Ectodermal cell (in vitro differentiated cells): ENCODE measurements at regions not wholly inside any gene's neighbourhood (a gene's known extent, or its start where the extent isn't known, plus 50 kb on each side); places are given as distances from the start of the nearest gene placed in this dataset.
"Not testable (repeated sequence)": the region's sequence is repeated elsewhere in the genome, so short reads cannot be mapped to it uniquely, and the experiment has no call there.

Experiments
- H3K27ac ChIP-seq: 2 replicates; pipeline ENCODE4 v1.7.0; 2013; ENCODE audit warnings: mild to moderate bottlenecking, low read depth, low read length; ENCODE audit not compliant: insufficient read depth, poor library complexity, severe bottlenecking
- H3K27me3 ChIP-seq: 2 replicates; pipeline ENCODE4 v1.7.0; 2013; ENCODE audit warnings: mild to moderate bottlenecking, low read length; ENCODE audit not compliant: insufficient read depth, control insufficient read depth, poor library complexity, severe bottlenecking
- H3K36me3 ChIP-seq: one replicate; pipeline ENCODE4 v1.7.0; 2013; ENCODE audit warnings: low read length; ENCODE audit not compliant: control insufficient read depth, insufficient read depth
- H3K4me1 ChIP-seq: one replicate; pipeline ENCODE4 v1.7.0; 2013; ENCODE audit warnings: low read length; ENCODE audit not compliant: control insufficient read depth, insufficient read depth
- H3K4me3 ChIP-seq: 2 replicates; pipeline ENCODE4 v1.7.0; 2013; ENCODE audit warnings: low read depth, low read length, control low read depth; ENCODE audit not compliant: insufficient read depth
- H3K9me3 ChIP-seq: 2 replicates; pipeline ENCODE4 v1.7.0; 2013; ENCODE audit warnings: mild to moderate bottlenecking, low read length, moderate library complexity; ENCODE audit not compliant: control insufficient read depth
- WGBS, 2 experiments: methylation state at CpG; one replicate each; pipeline ENCODE4 v1.1.7; 2013; ENCODE audit warnings: missing lambda C conversion rate in 2 of 2; 5-methylcytosine and 5-hydroxymethylcytosine counted together

GRCh38 chr3:182135056-182135455 lies 423.3 kb downstream of the SOX2 start:
- Histone ChIP-seq H3K27ac (no peak overlapping the region), H3K4me3 (no peak overlapping the region), H3K27me3 (no peaks in the 10 kb centered on the region), H3K4me1 (no peaks in the 10 kb centered on the region), H3K36me3 (no peaks in the 10 kb centered on the region), H3K9me3 (no peaks in the 10 kb centered on the region)
- 96% methylated on average over 2 of the region's 2 CpGs for WGBS, 2 experiments

GRCh38 chr3:182136008-182136910 lies 424.5 kb downstream of the SOX2 start:
- no peak overlapping the region for H3K4me3 ChIP-seq
- WGBS, 2 experiments = 78 to 96% methylated on average over 5 to 6 of the region's 6 CpGs

DNA sequence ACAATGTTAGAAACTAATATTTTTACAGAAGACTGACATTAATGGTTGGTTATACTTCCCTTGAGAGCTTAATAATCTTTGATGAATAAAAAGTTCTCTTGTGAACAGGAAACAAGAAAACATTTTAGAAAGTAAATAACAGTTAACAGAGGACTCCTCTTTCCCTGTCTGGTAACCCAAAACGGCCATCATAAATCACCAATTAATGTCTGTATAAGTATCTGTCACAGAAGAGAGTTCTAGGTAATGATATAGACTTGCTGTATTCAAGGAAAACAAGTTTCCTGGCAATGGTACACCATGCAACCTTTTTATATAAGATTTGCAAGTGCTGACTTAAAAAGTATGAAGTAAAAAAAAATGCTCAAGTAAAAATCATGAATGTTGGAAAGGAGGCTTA lies 426.7 kb downstream of the SOX2 start:
- H3K4me3 ChIP-seq = no peak overlapping the region
- no peaks in the 10 kb centered on the region for H3K36me3 ChIP-seq
- no peaks in the 10 kb centered on the region for H3K9me3 ChIP-seq
- peaks cover 8% of the 10 kb centered on the region for H3K4me1 ChIP-seq
- 100% methylated on average over 1 of the region's 1 CpG for WGBS, 2 experiments
- no peaks in the 10 kb centered on the region for H3K27me3 ChIP-seq
- H3K27ac ChIP-seq = no peak overlapping the region

More at GRCh38 chr3:182136008-182136910, 424.5 kb downstream of the SOX2 start:
- no peak overlapping the region for H3K27ac ChIP-seq
- no peaks in the 10 kb centered on the region for H3K27me3 ChIP-seq
- H3K9me3 ChIP-seq = no peaks in the 10 kb centered on the region
- no peaks in the 10 kb centered on the region for H3K4me1 ChIP-seq
- H3K36me3 ChIP-seq = no peaks in the 10 kb centered on the region

- H3K4me1 ChIP-seq = peaks cover 13% of the 10 kb centered on the region
- H3K27ac ChIP-seq = no peak overlapping the region
- H3K27me3 ChIP-seq = no peaks in the 10 kb centered on the region
- H3K36me3 ChIP-seq = no peaks in the 10 kb centered on the region
- H3K4me3 ChIP-seq = no peak overlapping the region
- H3K9me3 ChIP-seq = no peaks in the 10 kb centered on the region
- 50 to 51% methylated on average over 6 of the region's 7 CpGs for WGBS, 2 experiments
These were observed 428.1 kb downstream of the SOX2 start for GRCh38 chr3:182139627-182140357.

DNA sequence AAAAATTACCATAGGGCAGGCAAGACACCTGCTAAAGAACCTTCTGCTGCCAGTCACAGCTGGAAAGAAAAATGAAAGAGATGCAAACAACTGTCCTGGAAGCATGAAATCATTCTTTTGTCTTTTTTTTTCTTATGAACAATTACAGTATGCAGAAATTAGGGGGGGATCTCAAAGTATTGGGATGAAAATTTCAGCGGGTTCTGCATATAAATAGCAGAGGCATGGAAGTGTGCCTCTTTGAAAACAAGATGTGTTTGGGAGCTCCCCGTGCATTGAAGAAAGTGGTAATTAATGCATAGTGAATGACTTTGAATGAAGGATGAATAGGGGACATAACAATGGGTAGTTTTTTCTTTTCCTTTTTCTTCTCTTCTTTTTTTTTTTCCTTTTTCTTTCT lies 431.2 kb downstream of the SOX2 start:
- Histone ChIP-seq H3K27ac (no peak overlapping the region), H3K27me3 (no peaks in the 10 kb centered on the region), H3K4me3 (no peak overlapping the region), H3K4me1 (peaks cover 13% of the 10 kb centered on the region), H3K36me3 (no peaks in the 10 kb centered on the region), H3K9me3 (no peaks in the 10 kb centered on the region)
- 0 to 13% methylated on average over 2 of the region's 2 CpGs for WGBS, 2 experiments

GRCh38 chr3:182143903-182144302 lies 432.2 kb downstream of the SOX2 start:
- Histone ChIP-seq H3K9me3 (no peaks in the 10 kb centered on the region), H3K27me3 (no peaks in the 10 kb centered on the region), H3K4me1 (peaks cover 13% of the 10 kb centered on the region), H3K4me3 (no peak overlapping the region), H3K27ac (no peak overlapping the region), H3K36me3 (no peaks in the 10 kb centered on the region)
- WGBS, 2 experiments = 77 to 88% methylated on average over 1 to 2 of the region's 2 CpGs

DNA sequence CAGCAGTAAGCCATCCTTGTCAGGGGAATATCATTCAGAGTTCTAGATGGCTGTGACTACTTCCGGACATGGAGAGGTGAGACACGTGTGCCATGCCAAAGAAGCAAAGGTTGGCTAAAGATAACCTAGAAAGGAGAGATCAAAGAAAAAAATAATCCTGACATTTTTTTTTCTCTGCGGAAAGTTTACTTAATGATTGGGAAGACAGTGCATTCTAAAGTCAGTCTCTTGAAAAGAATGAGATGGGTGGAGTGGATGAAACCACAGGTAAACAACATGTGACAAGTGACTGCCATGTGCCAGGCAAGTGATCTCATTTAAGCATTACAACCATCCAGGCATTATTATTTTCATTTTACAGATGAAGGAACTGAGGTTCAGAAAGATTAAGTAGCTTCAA lies 436.6 kb downstream of the SOX2 start:
- 95 to 96% methylated on average over 3 of the region's 3 CpGs for whole genome bisulfite sequencing, 2 experiments
- H3K27ac ChIP-seq = no peak overlapping the region
- no peak overlapping the region for H3K4me3 ChIP-seq
- H3K4me1 ChIP-seq = peaks cover 5% of the 10 kb centered on the region
- H3K9me3 ChIP-seq = no peaks in the 10 kb centered on the region
- H3K27me3 ChIP-seq = no peaks in the 10 kb centered on the region
- no peaks in the 10 kb centered on the region for H3K36me3 ChIP-seq

GRCh38 chr3:182149594-182149993 lies 437.9 kb downstream of the SOX2 start:
- WGBS, 2 experiments = 97 to 100% methylated on average over 3 of the region's 3 CpGs
- H3K4me3 ChIP-seq = no peak overlapping the region
- H3K9me3 ChIP-seq = no peaks in the 10 kb centered on the region
- H3K27me3 ChIP-seq = no peaks in the 10 kb centered on the region
- H3K27ac ChIP-seq = no peak overlapping the region
- H3K36me3 ChIP-seq = no peaks in the 10 kb centered on the region
- H3K4me1 ChIP-seq = no peaks in the 10 kb centered on the region

DNA sequence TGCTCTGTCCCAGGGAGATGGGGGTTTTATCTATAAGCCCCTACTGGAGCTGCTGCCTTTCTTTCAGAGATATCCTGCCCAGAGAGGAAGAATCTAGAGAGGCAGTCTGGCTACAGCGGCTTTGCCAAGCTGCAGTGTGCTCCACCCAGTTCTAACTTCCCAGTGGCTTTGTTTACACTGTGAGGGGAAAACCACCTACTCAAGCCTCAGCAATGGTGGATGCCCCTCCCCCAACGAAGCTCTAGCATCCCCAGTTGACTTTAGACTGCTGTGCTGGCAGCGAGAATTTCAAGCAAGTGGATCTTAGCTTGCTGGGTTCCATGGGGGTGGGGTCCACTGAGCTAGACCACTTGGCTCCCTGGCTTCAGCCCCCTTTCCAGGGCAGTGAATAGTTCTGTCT lies 444.6 kb downstream of the SOX2 start:
- not testable (repeated sequence) for H3K4me3 ChIP-seq, H3K27ac ChIP-seq, H3K36me3 ChIP-seq, H3K9me3 ChIP-seq, H3K27me3 ChIP-seq, H3K4me1 ChIP-seq
- WGBS, 2 experiments = 80 to 81% methylated on average over 3 of the region's 3 CpGs

- Histone ChIP-seq H3K36me3 (no peaks in the 10 kb centered on the region), H3K4me3 (no peak overlapping the region), H3K4me1 (peaks cover 2% of the 10 kb centered on the region), H3K9me3 (no peaks in the 10 kb centered on the region), H3K27me3 (no peaks in the 10 kb centered on the region), H3K27ac (no peak overlapping the region)
- WGBS, 2 experiments = 95 to 98% methylated on average over 4 of the region's 4 CpGs
These were observed 453.5 kb downstream of the SOX2 start for GRCh38 chr3:182165234-182165633.
